IPS-15b (cell line): ENCODE measurements at regions not wholly inside any gene's neighbourhood (a gene's known extent, or its start where the extent isn't known, plus 50 kb on each side); places are given as distances from the start of the nearest gene placed in this dataset.

Source experiments
- H3K27me3 ChIP-seq: one replicate; pipeline ENCODE4 v1.6.1; 2013; ENCODE audit warnings: low read length; ENCODE audit not compliant: control insufficient read depth, insufficient read depth
- H3K36me3 ChIP-seq: one replicate; pipeline ENCODE4 v1.6.1; 2013; ENCODE audit warnings: low read length; ENCODE audit not compliant: control insufficient read depth, insufficient read depth
- H3K4me1 ChIP-seq: one replicate; pipeline ENCODE4 v1.6.1; 2013; ENCODE audit warnings: mild to moderate bottlenecking, low read length; ENCODE audit not compliant: control insufficient read depth, insufficient read depth
- H3K4me3 ChIP-seq: one replicate; pipeline ENCODE4 v1.5.1; 2013; ENCODE audit warnings: low read depth, low read length
- H3K9ac ChIP-seq: one replicate; pipeline ENCODE4 v1.6.1; 2013; ENCODE audit warnings: low read depth, mild to moderate bottlenecking, low read length
- H3K9me3 ChIP-seq: one replicate; pipeline ENCODE4 v1.6.1; 2013; ENCODE audit warnings: mild to moderate bottlenecking, low read length; ENCODE audit not compliant: control insufficient read depth, insufficient read depth

DNA sequence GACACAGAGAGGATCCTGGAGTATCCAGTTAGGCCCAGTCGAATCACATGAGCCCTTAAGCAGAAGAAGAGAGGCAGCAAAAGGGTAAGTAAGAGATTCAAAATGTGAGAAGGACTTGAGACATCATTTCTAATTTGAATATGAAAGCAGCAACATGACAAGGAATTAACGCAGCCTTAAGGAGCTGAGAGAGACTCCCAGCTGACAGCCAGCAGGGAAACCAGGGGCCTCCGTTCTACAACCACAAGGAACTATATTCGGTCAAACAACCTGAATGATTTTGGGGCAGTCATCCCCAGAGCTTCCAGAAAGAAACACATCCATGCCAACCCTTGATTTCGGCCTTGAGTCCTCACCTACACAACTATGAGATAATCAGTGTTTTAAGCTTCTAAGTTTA lies 189.7 kb upstream of the MTNR1B start:
- Histone ChIP-seq H3K9me3 (no peaks in the 10 kb centered on the region), H3K27me3 (no peaks in the 10 kb centered on the region), H3K36me3 (no peaks in the 10 kb centered on the region), H3K4me1 (peaks cover 10% of the 10 kb centered on the region), H3K9ac (no peak overlapping the region), H3K4me3 (no peak overlapping the region)

GRCh38 chr11:92781151-92781550 lies 188.3 kb upstream of the MTNR1B start:
- Histone ChIP-seq H3K9ac (no peak overlapping the region), H3K27me3 (no peaks in the 10 kb centered on the region), H3K4me1 (peaks cover 10% of the 10 kb centered on the region), H3K36me3 (no peaks in the 10 kb centered on the region), H3K9me3 (no peaks in the 10 kb centered on the region), H3K4me3 (no peak overlapping the region)

DNA sequence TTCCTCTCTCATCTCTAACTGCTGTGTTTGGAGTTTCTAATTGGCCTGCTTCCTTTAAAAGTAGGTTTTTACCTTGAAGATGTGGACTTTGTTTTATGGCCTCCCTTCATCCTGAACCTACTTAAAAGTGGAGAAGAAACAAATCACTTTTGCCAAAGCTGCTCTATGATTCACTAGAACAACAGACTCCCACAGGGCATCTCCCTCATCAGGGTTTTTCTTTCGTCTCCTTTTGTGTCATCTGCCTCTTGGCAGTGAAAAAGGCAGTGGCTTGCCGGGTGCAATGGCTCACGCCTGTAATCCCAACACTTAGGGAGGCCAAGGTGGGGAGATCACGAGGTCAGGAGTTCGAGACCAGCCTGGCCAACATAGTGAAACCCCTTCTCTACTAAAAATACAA lies 186.6 kb upstream of the MTNR1B start:
- Histone ChIP-seq H3K9me3 (no peaks in the 10 kb centered on the region), H3K4me1 (peaks cover 10% of the 10 kb centered on the region), H3K4me3 (no peak overlapping the region), H3K36me3 (no peaks in the 10 kb centered on the region), H3K27me3 (no peaks in the 10 kb centered on the region), H3K9ac (no peak overlapping the region)

GRCh38 chr11:92784331-92784730 lies 185.1 kb upstream of the MTNR1B start:
- Histone ChIP-seq H3K4me3 (no peak overlapping the region), H3K4me1 (peaks cover 4% of the 10 kb centered on the region), H3K9me3 (no peaks in the 10 kb centered on the region), H3K9ac (no peak overlapping the region), H3K36me3 (no peaks in the 10 kb centered on the region), H3K27me3 (no peaks in the 10 kb centered on the region)

DNA sequence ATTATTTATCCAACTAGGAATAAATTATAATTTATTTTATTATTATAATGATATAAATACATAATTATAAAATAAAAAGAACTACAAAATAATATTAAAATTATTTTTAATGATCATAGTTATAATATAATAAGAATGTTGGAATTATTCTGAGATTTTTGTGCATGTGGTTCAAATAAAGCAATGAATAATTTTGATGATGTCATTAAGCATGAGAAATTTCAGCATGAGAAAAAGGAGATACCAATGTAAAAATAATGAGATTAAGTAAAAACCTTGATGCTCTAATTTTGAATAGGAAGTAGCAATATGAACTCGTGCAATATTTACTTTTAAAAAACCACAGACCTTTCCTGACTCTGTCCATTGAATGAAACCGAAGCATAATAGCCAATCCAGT lies 181.8 kb upstream of the MTNR1B start:
- no peaks in the 10 kb centered on the region for H3K9me3 ChIP-seq
- H3K4me1 ChIP-seq = peaks cover under 1% of the 10 kb centered on the region
- H3K27me3 ChIP-seq = no peaks in the 10 kb centered on the region
- no peak overlapping the region for H3K9ac ChIP-seq
- no peak overlapping the region for H3K4me3 ChIP-seq
- H3K36me3 ChIP-seq = no peaks in the 10 kb centered on the region

DNA sequence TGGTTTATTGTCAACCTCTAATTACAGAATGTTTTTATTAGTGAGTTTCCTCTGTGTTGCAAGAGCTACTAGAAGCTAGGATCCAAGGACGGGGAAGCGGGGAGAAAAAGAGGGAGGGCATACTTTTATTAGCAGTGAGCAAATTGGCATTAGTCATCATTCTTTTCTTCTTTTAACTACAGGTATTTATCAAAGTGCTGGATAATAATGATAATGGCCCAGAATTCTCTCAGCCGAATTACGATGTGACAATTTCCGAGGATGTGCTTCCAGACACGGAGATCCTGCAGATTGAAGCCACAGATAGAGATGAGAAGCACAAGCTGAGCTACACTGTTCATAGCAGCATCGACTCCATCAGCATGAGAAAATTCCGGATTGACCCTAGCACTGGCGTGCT lies 179.7 kb upstream of the MTNR1B start:
- Histone ChIP-seq H3K9ac (no peak overlapping the region), H3K4me3 (no peak overlapping the region), H3K9me3 (no peaks in the 10 kb centered on the region), H3K4me1 (peaks cover 11% of the 10 kb centered on the region), H3K27me3 (no peaks in the 10 kb centered on the region), H3K36me3 (no peaks in the 10 kb centered on the region)

- H3K9me3 ChIP-seq = no peaks in the 10 kb centered on the region
- peaks cover 11% of the 10 kb centered on the region for H3K4me1 ChIP-seq
- no peaks in the 10 kb centered on the region for H3K36me3 ChIP-seq
- no peak overlapping the region for H3K9ac ChIP-seq
- H3K4me3 ChIP-seq = no peak overlapping the region
- no peaks in the 10 kb centered on the region for H3K27me3 ChIP-seq
Observed at GRCh38 chr11:92790366-92790765, 179.1 kb upstream of the MTNR1B start.

GRCh38 chr11:92790926-92791616 lies 178.4 kb upstream of the MTNR1B start:
- Histone ChIP-seq H3K9ac (no peak overlapping the region), H3K4me3 (no peak overlapping the region), H3K4me1 (peaks cover 11% of the 10 kb centered on the region), H3K27me3 (no peaks in the 10 kb centered on the region), H3K36me3 (no peaks in the 10 kb centered on the region), H3K9me3 (no peaks in the 10 kb centered on the region)

- H3K36me3 ChIP-seq = no peaks in the 10 kb centered on the region
- no peaks in the 10 kb centered on the region for H3K9me3 ChIP-seq
- no peak overlapping the region for H3K4me3 ChIP-seq
- H3K9ac ChIP-seq = no peak overlapping the region
- H3K27me3 ChIP-seq = no peaks in the 10 kb centered on the region
- H3K4me1 ChIP-seq = peaks cover 11% of the 10 kb centered on the region
Observed at GRCh38 chr11:92791886-92792285, 177.6 kb upstream of the MTNR1B start.

- Histone ChIP-seq H3K27me3 (no peaks in the 10 kb centered on the region), H3K9ac (no peak overlapping the region), H3K36me3 (peaks cover 3% of the 10 kb centered on the region), H3K4me3 (no peak overlapping the region), H3K9me3 (no peaks in the 10 kb centered on the region), H3K4me1 (peaks cover 11% of the 10 kb centered on the region)
Observed at GRCh38 chr11:92793189-92793588, 176.3 kb upstream of the MTNR1B start.

- H3K9me3 ChIP-seq = no peaks in the 10 kb centered on the region
- no peak overlapping the region for H3K4me3 ChIP-seq
- H3K4me1 ChIP-seq = peaks cover 11% of the 10 kb centered on the region
- H3K27me3 ChIP-seq = no peaks in the 10 kb centered on the region
- H3K36me3 ChIP-seq = peaks cover 3% of the 10 kb centered on the region
- no peak overlapping the region for H3K9ac ChIP-seq
Observed at GRCh38 chr11:92794783-92795182, 174.7 kb upstream of the MTNR1B start.

- H3K4me1 ChIP-seq = peaks cover 11% of the 10 kb centered on the region
- H3K9me3 ChIP-seq = no peaks in the 10 kb centered on the region
- peaks cover 3% of the 10 kb centered on the region for H3K36me3 ChIP-seq
- no peak overlapping the region for H3K9ac ChIP-seq
- H3K27me3 ChIP-seq = no peaks in the 10 kb centered on the region
- H3K4me3 ChIP-seq = no peak overlapping the region
Observed at GRCh38 chr11:92796744-92797143, 172.7 kb upstream of the MTNR1B start.
